ENCODE measurements at regions not wholly inside any gene's neighbourhood (a gene's known extent, or its start where the extent isn't known, plus 50 kb on each side); places are given as distances from the start of the nearest gene placed in this dataset.
A peak's percentile ranks its signal among the peaks of the same experiment; 100 is the strongest.

DNA sequence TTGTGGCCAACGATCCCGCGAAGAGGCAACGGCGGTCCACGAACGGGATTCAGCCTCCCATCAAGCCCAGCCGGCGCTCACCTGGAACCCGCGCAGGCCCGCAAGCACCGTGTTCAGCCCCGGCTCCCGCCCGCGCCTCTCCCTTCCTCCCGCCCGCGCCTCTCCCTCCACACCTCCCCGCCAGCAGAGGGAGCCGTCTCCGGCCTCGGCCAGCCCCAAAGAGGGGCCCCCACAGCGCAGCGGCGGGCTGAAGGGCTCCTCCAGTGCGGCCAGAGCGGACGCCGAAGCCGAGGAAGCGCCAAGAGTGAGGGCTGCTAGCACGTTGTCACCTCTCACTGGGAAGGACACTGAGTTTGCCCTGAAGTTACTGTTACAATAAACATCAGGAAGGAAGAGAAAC lies 55.3 kb upstream of the LAPTM4A start:
- Histone ChIP-seq H3K79me2 (ENCODE audit: low read length) (no peaks in the 10 kb centered on the region), H4K20me1 (ENCODE audit: insufficient read depth, low read length) (no peaks in the 10 kb centered on the region), H3K4me3 (ENCODE audit: low read length) (no peak overlapping the region), H3K9ac (ENCODE audit: low read length) (no peak overlapping the region), H3K4me1 (ENCODE audit: low read length) (0 out of 2 replicates have a peak, but pooled peaks cover 6% of the 10 kb centered on the region), H3K27ac (ENCODE audit: low read length) (no peak overlapping the region), H2AFZ (ENCODE audit: low read depth, low read length) (no peak overlapping the region), H3K4me2 (ENCODE audit: low read length) (no peak overlapping the region), H3K36me3 (replicated peaks; ENCODE audit: low read depth, low read length) (no peaks in the 10 kb centered on the region), H3K27me3 (ENCODE audit: low read depth, low read length) (0 out of 2 replicates have a peak, but pooled peaks cover 2% of the 10 kb centered on the region), H3K9me3 (ENCODE audit: insufficient read depth, low read length) (no peaks in the 10 kb centered on the region)
- TF ChIP-seq EZH2phosphoT487 (IDR thresholded peaks at IDR 0.05; ENCODE audit: low read depth): no peak
- TF ChIP-seq, protein P1, sequence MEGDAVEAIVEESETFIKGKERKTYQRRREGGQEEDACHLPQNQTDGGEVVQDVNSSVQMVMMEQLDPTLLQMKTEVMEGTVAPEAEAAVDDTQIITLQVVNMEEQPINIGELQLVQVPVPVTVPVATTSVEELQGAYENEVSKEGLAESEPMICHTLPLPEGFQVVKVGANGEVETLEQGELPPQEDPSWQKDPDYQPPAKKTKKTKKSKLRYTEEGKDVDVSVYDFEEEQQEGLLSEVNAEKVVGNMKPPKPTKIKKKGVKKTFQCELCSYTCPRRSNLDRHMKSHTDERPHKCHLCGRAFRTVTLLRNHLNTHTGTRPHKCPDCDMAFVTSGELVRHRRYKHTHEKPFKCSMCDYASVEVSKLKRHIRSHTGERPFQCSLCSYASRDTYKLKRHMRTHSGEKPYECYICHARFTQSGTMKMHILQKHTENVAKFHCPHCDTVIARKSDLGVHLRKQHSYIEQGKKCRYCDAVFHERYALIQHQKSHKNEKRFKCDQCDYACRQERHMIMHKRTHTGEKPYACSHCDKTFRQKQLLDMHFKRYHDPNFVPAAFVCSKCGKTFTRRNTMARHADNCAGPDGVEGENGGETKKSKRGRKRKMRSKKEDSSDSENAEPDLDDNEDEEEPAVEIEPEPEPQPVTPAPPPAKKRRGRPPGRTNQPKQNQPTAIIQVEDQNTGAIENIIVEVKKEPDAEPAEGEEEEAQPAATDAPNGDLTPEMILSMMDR (IDR thresholded peaks at IDR 0.05; ENCODE audit: low read depth, low read length): no peak

DNA sequence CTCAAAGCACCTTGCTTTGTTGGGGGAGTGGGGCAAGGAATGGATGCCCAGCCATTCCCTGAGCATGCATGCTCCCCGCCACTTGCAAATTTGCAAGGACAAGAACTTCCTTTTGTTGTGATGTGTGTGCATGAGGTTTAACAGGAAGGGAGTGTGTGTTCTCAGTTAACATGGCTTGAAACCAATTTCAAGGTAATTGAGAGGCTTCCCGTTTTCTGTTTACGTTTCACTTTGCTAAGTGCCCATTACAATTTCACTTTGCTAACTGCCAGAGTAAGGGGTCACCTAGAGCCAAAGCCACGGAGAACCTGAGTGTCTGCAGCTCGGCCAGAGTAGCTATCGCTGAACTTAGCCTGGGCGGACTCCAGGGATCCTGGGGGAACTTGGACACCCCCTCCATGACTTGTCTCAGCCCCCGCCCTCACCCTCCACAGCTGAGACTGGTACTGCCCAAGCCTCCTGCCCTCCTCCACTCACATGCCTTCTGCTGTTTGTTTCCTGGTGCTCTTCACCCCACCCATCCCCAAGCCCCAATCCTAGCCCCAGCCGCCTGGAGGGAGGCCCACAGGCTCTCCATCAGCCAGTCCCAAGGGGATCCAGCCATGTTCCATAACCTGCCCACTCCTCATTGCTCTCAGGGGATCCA lies 53.6 kb upstream of the LAPTM4A start:
- Histone ChIP-seq H3K27me3 (ENCODE audit: low read depth, low read length) (0 out of 2 replicates have a peak, but pooled peaks cover 5% of the 10 kb centered on the region), H3K36me3 (replicated peaks; ENCODE audit: low read depth, low read length) (no peaks in the 10 kb centered on the region), H2AFZ (ENCODE audit: low read depth, low read length) (no peak overlapping the region; the same call in 1 of the 2 replicates), H3K9ac (ENCODE audit: low read length) (no peak overlapping the region), H4K20me1 (ENCODE audit: insufficient read depth, low read length) (no peaks in the 10 kb centered on the region), H3K4me1 (ENCODE audit: low read length) (0 out of 2 replicates have a peak, but pooled peaks cover 6% of the 10 kb centered on the region), H3K4me3 (ENCODE audit: low read length) (0 out of 2 replicates have a peak overlapping the region, but pooled peaks have one; percentile 23), H3K4me2 (ENCODE audit: low read length) (peak overlapping the region; percentile 36), H3K79me2 (ENCODE audit: low read length) (no peaks in the 10 kb centered on the region), H3K27ac (ENCODE audit: low read length) (no peak overlapping the region), H3K9me3 (ENCODE audit: insufficient read depth, low read length) (no peaks in the 10 kb centered on the region)
- TF ChIP-seq, protein P1 (IDR thresholded peaks at IDR 0.05; ENCODE audit: low read depth, low read length): no peak
- no peak for TF ChIP-seq EZH2phosphoT487 (IDR thresholded peaks at IDR 0.05; ENCODE audit: low read depth)

DNA sequence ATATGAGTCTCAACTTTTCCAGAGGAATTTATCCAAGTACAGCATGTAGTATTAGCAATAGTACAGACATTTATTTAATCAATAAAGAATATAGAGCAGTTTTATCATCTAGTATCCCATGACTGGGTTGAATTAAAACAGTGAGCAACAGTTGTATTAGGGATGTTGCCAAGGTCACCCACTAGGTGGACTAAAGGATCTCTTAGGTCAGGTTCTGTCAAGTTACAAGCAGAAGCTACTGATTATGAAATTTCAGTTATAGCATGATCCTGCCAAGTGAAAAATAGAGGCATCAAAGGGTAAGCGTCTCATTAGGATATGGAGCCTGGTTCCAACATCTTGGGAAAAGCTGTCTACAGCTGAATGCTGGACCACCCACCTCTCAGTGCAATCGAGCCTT lies 52.1 kb upstream of the LAPTM4A start:
- H3K4me3 ChIP-seq (ENCODE audit: low read length): no peak overlapping the region

More for the DNA sequence above, 52.1 kb upstream of the LAPTM4A start:
- Histone ChIP-seq H3K79me2 (ENCODE audit: low read length) (no peaks in the 10 kb centered on the region), H3K9me3 (ENCODE audit: insufficient read depth, low read length) (no peaks in the 10 kb centered on the region), H3K9ac (ENCODE audit: low read length) (no peak overlapping the region), H3K36me3 (replicated peaks; ENCODE audit: low read depth, low read length) (no peaks in the 10 kb centered on the region), H3K27me3 (ENCODE audit: low read depth, low read length) (0 out of 2 replicates have a peak, but pooled peaks cover 5% of the 10 kb centered on the region), H4K20me1 (ENCODE audit: insufficient read depth, low read length) (no peaks in the 10 kb centered on the region), H2AFZ (ENCODE audit: low read depth, low read length) (no peak overlapping the region), H3K4me1 (ENCODE audit: low read length) (0 out of 2 replicates have a peak, but pooled peaks cover 6% of the 10 kb centered on the region), H3K27ac (ENCODE audit: low read length) (no peak overlapping the region), H3K4me2 (ENCODE audit: low read length) (no peak overlapping the region)
- no peak for TF ChIP-seq EZH2phosphoT487 (IDR thresholded peaks at IDR 0.05; ENCODE audit: low read depth)
- TF ChIP-seq, protein P1 (IDR thresholded peaks at IDR 0.05; ENCODE audit: low read depth, low read length): peak; percentile 40

Data from OCI-LY3 (cell line).